Inflammatory macrophage (primary cell): ENCODE measurements at regions not wholly inside any gene's neighbourhood (a gene's known extent, or its start where the extent isn't known, plus 50 kb on each side); places are given as distances from the start of the nearest gene placed in this dataset.

Experiments
- DNase-seq, 2 donors: peaks; one replicate each; pipeline ENCODE4 v3.0.0-alpha.2; 2020 to 2022

GRCh38 chr6:63371104-63371715, 51.4 kb upstream of the LGSN start:
- DNase-seq, result no peak

DNA sequence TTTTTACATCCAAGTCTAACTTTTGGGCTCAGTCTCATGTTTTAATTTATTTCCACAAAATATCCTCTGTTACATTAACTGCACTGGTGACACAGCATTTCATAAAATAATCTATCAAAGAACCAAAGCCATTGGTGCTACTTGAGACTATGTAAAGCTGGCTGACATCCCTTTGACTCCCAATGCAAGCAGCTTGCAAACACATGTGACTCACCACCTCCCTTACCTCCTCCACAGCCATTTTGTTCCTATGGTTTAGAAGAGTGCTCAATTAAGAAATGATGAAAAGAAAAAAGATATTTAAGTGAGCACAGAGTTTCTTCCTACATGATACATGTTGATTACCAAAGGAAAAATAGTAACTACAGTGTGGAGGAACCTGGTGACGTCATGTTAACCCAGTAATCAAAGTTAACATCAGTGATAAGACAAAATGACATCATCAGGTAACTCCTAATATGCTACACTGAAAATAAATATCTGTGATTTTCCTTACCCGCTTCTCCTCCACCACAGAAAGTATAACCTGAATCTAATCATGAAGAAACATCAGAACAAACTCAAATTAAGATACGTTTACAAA, 53.3 kb upstream of the LGSN start:
- DNase-seq, result no peak

GRCh38 chr6:63389191-63389844, 69.5 kb upstream of the LGSN start:
- DNase-seq, result no peak

GRCh38 chr6:63391203-63391970, 71.6 kb upstream of the LGSN start:
- no peak for DNase-seq

DNA sequence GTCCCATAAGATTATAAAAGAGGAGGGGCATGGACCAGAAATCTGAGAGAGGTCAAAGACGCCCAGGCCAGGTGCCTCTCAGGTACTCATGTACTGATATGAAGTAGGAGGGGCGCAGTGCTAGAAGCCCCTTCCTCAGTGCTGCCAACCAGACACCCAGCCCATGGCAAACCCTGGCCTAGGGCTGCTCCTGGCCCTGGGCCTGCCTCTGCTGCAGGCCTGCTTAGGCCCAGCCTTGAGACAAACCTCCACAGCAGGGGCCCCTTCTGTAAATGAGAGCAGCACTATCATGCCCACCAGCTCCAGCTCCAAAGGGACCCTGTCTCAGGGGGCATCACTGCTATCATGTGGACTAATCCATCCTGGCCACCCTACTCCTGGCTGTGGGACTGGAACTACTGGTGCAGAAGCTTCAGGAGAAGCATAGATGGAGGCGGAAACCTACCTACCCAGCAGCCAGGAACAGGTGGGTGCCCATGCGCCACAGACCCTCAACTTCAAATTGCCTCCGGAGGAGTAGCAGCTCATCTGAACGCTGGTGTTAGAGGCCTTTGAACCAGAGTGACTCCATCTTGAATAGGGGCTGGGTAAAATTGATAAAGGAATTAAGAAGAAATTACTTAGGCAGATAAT, 72.4 kb upstream of the LGSN start:
- DNase-seq, result no peak

DNA sequence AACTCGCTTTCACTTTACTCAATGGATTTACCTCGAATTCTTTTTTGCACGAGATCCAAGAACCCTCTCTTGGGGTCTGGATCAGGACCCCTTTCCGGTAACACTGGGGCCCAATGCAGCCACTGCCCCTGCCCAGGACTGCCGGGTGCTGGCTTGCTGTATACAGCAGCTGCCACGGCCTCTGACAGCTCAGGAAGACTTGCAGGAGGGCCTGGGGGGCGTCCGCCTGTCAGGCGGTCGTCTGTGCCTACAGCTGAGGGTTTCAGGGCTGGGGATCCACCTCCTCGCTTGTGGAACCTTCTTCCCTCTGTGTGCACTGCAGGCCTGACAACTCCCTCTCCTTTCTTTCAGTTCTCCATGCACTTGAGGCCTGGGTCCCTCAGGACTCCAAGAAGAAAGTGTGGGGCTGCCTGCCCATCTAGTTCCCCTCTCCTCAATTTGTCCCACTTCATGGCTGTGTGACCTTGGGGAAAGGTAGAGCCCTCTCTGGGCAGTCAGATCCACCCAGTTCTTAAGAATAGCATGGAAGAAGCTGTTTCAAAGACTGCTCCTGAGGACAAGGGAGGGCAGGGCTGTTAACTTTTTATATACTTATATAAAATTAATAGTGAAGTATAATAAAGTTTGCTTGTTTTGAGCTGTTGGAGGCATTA, 75.0 kb upstream of the LGSN start:
- DNase-seq, result no peak

DNA sequence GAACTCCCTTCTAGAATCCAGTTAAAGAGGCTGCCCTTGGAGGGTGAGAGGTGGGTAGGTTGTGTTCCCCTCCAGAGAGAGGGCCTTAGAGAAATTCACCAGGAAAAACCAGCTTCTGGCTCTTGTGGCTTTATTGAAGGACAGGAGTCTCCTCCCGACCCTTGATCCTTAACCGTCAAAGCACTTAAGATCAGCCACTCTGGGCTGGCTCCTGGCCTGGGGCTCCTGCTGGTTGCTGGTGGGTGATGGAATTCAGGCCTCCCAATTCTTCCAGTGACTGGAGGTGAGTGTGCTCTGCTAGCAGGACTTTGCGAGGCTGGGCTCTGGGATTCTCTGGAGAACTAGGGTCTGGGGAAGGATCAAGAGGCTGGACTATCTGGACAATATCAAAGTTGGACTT, 75.6 kb upstream of the LGSN start:
- no peak for DNase-seq

DNA sequence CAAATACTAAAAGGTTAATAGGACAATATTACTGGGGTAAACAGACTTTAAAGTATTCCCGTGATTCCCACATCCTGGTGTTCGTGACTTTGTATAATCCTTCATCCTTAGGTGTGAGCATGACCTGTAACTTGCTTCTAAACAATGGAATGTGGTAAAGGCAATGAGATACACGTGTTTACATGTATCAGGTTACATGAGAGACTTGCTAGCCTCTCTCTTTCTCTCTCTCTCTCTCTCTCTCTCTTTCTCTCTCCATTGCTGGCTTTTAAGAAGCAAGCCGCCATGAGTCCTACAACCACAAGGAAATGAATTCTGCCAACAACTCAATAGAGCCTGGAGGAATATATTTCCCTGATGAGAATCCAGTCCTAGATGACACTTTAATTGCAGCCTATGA, 83.9 kb upstream of the LGSN start:
- DNase-seq, result no peak

DNA sequence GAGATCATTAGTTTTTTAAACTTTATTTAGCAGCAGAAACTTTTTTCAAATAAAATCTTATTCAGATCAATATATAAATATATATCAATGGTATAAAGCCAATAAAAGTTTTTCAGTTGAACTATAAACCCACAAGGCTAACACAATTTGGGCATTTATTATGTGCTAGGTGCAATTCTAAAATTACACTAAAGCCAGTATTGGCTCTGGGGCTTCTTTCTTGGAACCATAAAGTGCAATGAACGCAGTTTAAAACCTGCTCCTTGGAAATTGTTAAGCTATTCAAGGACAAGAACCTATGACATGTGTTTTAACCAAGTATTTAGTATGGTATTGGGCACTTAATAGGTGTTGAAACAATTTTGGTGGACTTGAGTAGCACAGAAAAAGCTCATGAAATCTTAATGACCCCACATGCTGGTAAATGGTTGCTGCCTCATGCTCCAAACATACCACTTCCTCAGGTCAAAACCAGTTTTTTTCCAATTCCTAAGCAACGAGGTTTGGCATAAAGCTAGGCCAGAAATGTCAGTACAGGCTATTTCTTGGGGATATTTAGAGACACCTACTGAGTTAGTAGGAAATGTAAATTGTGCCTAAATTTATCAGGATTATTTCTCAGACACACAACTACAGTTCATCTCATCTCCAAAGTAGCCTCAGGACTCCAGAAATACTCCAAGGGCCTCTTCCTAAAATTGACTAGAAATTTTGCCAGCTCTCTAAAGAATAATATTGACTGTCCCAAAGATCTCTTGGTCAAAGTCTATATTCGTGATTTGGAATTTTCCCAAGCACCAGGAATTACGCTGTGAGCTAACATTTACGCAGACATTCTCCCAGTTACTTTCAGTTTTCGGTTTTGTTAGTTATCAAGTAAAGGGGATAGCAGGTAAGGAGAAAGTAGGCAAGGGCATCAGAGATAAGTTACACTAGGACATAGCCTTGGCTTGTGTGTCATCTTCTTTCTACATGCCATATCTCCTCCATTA, 90.9 kb upstream of the LGSN start:
- DNase-seq, result no peak

DNA sequence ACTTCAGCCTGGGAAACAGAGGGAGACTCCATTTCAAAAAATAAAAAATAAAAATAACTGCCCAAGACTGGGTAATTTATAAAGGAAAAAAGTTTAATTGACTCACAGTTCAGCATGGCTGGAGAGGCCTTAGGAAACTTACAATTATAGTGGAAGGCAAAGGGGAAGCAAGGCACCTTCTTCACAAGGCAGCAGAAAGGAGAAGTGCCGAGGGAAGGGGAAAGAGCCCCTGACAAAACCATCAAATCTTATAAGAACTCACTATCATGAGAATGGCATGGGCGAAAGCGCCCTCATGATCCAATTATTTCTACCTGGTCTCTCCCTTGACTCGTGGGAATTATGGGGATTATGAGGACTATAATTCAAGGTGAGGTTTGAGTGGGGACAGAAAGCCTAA, 95.5 kb upstream of the LGSN start:
- DNase-seq, result no peak

GRCh38 chr6:63418741-63419140, 99.0 kb upstream of the LGSN start:
- peak; percentile 56 to 69 for DNase-seq

GRCh38 chr6:63424636-63425035, 104.9 kb upstream of the LGSN start:
- no peak for DNase-seq

DNA sequence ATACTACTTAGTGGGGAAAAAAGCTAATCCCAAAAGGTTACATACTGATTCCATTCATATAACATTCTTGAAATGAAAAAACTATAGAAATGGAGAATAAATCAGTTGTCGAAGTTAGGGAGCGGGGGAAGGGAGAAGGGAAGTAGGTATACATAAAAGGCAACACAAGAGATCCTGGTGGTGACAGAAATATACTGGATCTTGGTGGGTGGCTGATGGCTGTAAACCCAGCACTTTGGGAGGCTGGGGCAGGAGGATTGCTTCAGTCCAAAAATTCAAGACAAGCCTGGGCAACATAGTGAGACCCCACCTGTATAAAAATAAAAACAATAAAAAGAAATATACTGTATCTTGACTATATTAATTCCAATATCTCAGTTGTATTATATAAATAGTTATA, 105.7 kb upstream of the LGSN start:
- DNase-seq, result no peak

GRCh38 chr6:63426844-63427243, 107.1 kb upstream of the LGSN start:
- no peak for DNase-seq

- DNase-seq, result no peak
These were observed 108.2 kb upstream of the LGSN start for GRCh38 chr6:63427951-63428350.

- no peak for DNase-seq
These were observed 111.3 kb upstream of the LGSN start for GRCh38 chr6:63430985-63431519.

- DNase-seq, result no peak
These were observed 115.2 kb upstream of the LGSN start for GRCh38 chr6:63434943-63435342.

DNA sequence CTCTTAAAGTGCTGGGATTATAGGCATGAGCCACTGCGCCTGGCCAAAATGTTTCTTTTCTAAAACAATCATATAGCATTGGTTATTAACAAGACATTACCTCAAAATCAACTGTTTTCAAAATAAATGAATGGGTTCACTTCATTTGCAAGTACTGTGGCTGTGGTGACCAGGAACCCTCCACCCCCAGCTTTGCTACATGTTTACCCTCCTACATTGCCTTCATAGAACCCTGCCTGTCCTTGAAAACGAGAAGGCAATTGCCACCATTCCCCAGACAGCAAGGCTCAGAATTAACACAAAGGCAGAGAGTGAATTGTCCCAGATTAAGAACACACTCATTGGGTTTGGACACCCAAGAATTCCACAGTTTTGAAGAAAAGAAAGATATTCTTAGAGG, 116.6 kb upstream of the LGSN start:
- DNase-seq, result no peak

DNA sequence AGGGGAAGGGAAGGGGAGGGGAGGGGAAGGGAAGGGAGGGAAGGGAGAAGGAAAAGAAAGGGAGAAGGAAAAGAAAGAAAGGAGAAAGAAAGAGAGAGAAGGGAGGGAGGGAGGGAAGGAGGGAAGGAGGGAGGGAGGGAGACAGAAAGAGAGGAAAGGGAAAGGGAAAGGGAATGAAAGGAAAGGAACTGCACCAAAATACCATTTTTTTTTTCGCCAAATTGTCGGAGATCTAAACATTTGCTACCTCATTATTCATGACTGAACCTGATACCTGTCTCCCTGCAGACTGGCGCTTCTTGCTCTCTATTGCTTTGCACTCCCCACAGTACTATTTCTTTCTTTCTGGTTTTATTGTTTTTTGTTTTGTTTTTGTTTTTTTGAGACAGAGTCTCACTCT, 117.3 kb upstream of the LGSN start:
- no peak for DNase-seq

- peak in 1 of 2 donors; percentile 19 for DNase-seq
These were observed 120.3 kb upstream of the LGSN start for GRCh38 chr6:63440057-63440456.

DNA sequence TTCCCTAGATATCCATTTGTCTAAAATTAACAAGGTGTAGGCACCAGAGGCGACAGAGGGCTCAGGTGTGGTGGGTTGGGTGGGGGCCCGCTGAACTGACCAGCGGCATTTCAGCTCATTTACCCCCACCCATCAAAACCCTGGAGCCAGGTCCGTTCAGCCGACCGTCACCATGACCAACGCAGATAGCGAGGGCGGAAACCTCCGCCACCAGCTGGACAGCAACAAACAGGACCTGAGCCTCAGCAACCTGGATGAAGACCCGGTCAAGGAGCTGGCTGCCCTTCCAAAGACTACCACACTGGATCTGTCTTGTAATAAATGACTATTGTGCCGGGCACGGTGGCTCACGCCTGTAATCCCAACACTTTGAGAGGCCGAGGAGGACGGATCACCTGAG, 120.8 kb upstream of the LGSN start:
- DNase-seq, result no peak
